NCI-H69 (cell line): ENCODE measurements at regions not wholly inside any gene's neighbourhood (a gene's known extent, or its start where the extent isn't known, plus 50 kb on each side); places are given as distances from the start of the nearest gene placed in this dataset.
"Not testable (repeated sequence)": the region's sequence is repeated elsewhere in the genome, so short reads cannot be mapped to it uniquely, and the experiment has no call there.

ENCODE experiments used
- DNase-seq: peaks from one replicate; lab custom pipeline; 2025; lab: John Stamatoyannopoulos, UW

GRCh38 chr1:191002768-191003167 is 525.1 kb upstream of the BRINP3 start:
- DNase-seq, result no peak

- DNase-seq, result no peak
These were observed 539.1 kb upstream of the BRINP3 start for GRCh38 chr1:191016765-191017164.

- peak; percentile 31 for DNase-seq
These were observed 545.2 kb upstream of the BRINP3 start for GRCh38 chr1:191022856-191023255.

GRCh38 chr1:191025896-191026642 is 548.4 kb upstream of the BRINP3 start:
- DNase-seq, result no peak

- DNase-seq, result peak; percentile 30
These were observed 549.2 kb upstream of the BRINP3 start for GRCh38 chr1:191026828-191027227.

GRCh38 chr1:191034132-191034531 is 556.5 kb upstream of the BRINP3 start:
- DNase-seq, result no peak

GRCh38 chr1:191043066-191043465 is 565.4 kb upstream of the BRINP3 start:
- DNase-seq, result no peak

- DNase-seq, result peak; percentile 10
These were observed 572.1 kb upstream of the BRINP3 start for GRCh38 chr1:191049781-191050180.

- DNase-seq, result no peak
These were observed 575.2 kb upstream of the BRINP3 start for GRCh38 chr1:191052888-191053287.

- DNase-seq, result no peak
These were observed 587.7 kb upstream of the BRINP3 start for GRCh38 chr1:191065346-191065745.

GRCh38 chr1:191065771-191066170 is 588.1 kb upstream of the BRINP3 start:
- DNase-seq, result no peak

- DNase-seq, result no peak
These were observed 597.2 kb upstream of the BRINP3 start for GRCh38 chr1:191074881-191075280.

GRCh38 chr1:191083090-191083489 is 605.4 kb upstream of the BRINP3 start:
- not testable (repeated sequence) for DNase-seq

GRCh38 chr1:191085121-191085520 is 607.5 kb upstream of the BRINP3 start:
- DNase-seq, result no peak

GRCh38 chr1:191086910-191087309 is 609.2 kb upstream of the BRINP3 start:
- no peak for DNase-seq

GRCh38 chr1:191096405-191096804 is 618.7 kb upstream of the BRINP3 start:
- no peak for DNase-seq

- DNase-seq, result no peak
These were observed 622.0 kb upstream of the BRINP3 start for GRCh38 chr1:191099696-191100095.

- DNase-seq, result peak; percentile 59
These were observed 624.3 kb upstream of the BRINP3 start for GRCh38 chr1:191101960-191102359.

GRCh38 chr1:191125950-191126349 is 648.3 kb upstream of the BRINP3 start:
- no peak for DNase-seq

- DNase-seq, result no peak
These were observed 657.1 kb upstream of the BRINP3 start for GRCh38 chr1:191134796-191135195.

- DNase-seq, result no peak
These were observed 662.4 kb upstream of the BRINP3 start for GRCh38 chr1:191140038-191140437.

- no peak for DNase-seq
These were observed 665.1 kb upstream of the BRINP3 start for GRCh38 chr1:191142748-191143147.

- no peak for DNase-seq
These were observed 668.2 kb upstream of the BRINP3 start for GRCh38 chr1:191145834-191146233.

GRCh38 chr1:191151321-191151807 is 673.7 kb upstream of the BRINP3 start:
- DNase-seq, result no peak
